ENCODE measurements at regions not wholly inside any gene's neighbourhood (a gene's known extent, or its start where the extent isn't known, plus 50 kb on each side); places are given as distances from the start of the nearest gene placed in this dataset.
"Not testable (repeated sequence)": the region's sequence is repeated elsewhere in the genome, so short reads cannot be mapped to it uniquely, and the experiment has no call there.

DNA sequence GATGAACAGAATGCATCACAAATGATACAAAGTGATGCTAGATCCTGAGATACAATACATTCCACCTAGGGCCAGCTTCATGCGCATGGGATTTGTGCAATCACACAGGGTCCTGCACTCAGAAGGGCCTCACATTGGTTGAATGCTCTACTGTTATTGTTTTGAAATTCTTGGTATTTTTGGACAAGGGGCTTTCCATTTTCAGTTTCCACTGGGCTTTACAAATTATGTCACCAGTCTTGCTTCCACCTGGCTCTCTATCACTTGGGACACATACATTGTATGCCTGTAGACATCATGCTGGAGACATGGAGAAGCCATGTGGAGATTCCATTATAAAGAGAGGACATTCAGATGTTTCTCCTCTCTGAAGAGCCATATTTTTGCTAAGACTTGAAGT, 155.8 kb downstream of the NAA11 start:
- Mint-ChIP-seq H3K4me1 (no peaks in the 10 kb centered on the region), H3K4me3 (no peak overlapping the region), H3K27me3 (ENCODE audit: low read depth, poor library complexity) (peaks cover 5% of the 10 kb centered on the region), H3K36me3 (ENCODE audit: low read depth) (no peaks in the 10 kb centered on the region), H3K9me3 (peaks cover 17% of the 10 kb centered on the region), H3K27ac (no peak overlapping the region)
- TF ChIP-seq, protein P1, sequence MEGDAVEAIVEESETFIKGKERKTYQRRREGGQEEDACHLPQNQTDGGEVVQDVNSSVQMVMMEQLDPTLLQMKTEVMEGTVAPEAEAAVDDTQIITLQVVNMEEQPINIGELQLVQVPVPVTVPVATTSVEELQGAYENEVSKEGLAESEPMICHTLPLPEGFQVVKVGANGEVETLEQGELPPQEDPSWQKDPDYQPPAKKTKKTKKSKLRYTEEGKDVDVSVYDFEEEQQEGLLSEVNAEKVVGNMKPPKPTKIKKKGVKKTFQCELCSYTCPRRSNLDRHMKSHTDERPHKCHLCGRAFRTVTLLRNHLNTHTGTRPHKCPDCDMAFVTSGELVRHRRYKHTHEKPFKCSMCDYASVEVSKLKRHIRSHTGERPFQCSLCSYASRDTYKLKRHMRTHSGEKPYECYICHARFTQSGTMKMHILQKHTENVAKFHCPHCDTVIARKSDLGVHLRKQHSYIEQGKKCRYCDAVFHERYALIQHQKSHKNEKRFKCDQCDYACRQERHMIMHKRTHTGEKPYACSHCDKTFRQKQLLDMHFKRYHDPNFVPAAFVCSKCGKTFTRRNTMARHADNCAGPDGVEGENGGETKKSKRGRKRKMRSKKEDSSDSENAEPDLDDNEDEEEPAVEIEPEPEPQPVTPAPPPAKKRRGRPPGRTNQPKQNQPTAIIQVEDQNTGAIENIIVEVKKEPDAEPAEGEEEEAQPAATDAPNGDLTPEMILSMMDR (IDR thresholded peaks at IDR 0.05) = no peak
- no peak for DNase-seq

DNA sequence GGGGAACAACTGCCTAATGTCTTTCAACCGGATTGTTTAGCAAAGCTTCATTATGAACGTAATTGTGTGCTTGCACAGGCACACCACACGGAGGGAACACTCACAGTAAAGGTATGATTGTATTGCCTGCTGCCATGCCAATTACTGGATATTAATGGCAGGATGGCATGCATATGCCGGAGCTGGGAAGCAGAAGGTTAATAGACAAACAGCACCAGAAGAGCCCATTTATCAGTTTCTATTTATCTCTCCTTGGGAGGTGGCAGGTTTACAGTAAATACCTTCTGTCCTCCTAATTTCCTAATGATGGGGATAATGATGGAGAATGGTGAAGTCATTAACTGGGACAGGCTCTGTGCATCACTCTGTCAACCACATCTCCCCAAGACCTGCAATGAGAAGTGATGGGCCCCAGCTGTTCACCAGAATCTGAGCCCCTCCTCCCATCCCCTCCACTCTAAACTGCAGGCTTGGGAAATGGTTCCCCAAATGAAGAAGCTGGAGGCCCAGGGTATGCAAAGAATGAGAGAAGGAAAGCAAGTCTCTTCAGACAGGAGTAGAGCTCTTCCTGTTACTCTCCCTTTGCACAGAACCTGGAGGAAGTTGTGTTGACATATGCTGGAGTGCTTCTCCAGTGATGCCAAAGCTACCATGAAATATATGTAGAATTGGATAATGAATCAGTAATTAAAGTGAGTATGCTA, 160.8 kb downstream of the NAA11 start:
- H3K4me1 Mint-ChIP-seq = no peaks in the 10 kb centered on the region
- no peak overlapping the region for H3K27ac Mint-ChIP-seq
- H3K9me3 Mint-ChIP-seq = peaks cover 16% of the 10 kb centered on the region
- no peaks in the 10 kb centered on the region for H3K27me3 Mint-ChIP-seq (ENCODE audit: low read depth, poor library complexity)
- TF ChIP-seq, protein P1 (IDR thresholded peaks at IDR 0.05) = no peak
- H3K4me3 Mint-ChIP-seq = no peak overlapping the region
- no peak for DNase-seq
- no peaks in the 10 kb centered on the region for H3K36me3 Mint-ChIP-seq (ENCODE audit: low read depth)

DNA sequence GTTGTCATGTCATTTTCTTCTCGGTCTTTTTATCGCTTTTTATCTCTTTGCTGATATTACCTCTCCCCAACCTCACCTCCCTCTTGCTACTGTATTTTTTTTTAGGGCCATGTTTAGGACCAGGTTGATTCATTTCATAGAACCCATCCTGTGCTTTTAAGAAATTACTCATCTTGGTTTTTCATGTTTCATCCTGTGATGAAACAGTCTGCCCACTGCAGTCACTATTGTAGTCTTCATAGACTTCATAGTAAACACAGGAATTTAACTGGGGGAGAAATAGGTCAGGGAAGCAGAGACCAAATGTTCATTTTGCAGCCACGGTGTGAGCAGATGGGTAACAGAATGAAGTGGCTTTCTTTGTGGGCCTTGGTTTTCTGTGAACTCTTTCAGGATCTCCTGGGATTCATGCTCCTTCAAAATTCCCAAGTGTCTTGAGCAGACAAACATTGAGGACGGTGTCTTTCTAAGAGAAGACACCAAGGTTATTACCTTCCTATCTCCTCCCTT, 161.8 kb downstream of the NAA11 start:
- no peak overlapping the region for H3K4me3 Mint-ChIP-seq
- H3K27me3 Mint-ChIP-seq (ENCODE audit: low read depth, poor library complexity) = no peaks in the 10 kb centered on the region
- no peak for DNase-seq
- H3K36me3 Mint-ChIP-seq (ENCODE audit: low read depth) = no peaks in the 10 kb centered on the region
- no peak overlapping the region for H3K27ac Mint-ChIP-seq
- TF ChIP-seq, protein P1 (IDR thresholded peaks at IDR 0.05) = no peak
- peaks cover 10% of the 10 kb centered on the region for H3K9me3 Mint-ChIP-seq
- H3K4me1 Mint-ChIP-seq = no peaks in the 10 kb centered on the region

DNA sequence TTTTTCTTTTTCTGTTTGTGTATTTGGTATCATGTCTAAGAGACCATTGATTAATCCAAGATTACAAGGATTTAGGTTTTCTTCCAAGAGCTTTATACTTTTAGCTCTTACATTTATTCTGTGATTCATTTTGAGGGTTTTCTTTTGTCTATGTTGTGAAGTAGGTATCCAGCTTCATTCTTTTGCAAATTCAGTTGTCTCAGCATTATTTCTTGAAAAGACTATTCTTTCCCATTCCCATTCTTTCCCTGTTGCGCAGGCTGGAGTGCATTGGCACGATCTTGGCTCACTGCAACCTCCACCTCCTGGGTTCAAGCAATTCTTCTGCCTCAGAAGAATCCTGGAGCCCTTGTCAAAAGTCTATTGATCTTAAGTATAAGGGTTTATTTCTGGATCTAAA, 164.9 kb downstream of the NAA11 start:
- H3K9me3 Mint-ChIP-seq = no peaks in the 10 kb centered on the region
- H3K4me3 Mint-ChIP-seq = no peak overlapping the region
- no peaks in the 10 kb centered on the region for H3K4me1 Mint-ChIP-seq
- TF ChIP-seq, protein P1 (IDR thresholded peaks at IDR 0.05) = no peak
- H3K27me3 Mint-ChIP-seq (ENCODE audit: low read depth, poor library complexity) = no peaks in the 10 kb centered on the region
- no peak overlapping the region for H3K27ac Mint-ChIP-seq
- DNase-seq = no peak
- no peaks in the 10 kb centered on the region for H3K36me3 Mint-ChIP-seq (ENCODE audit: low read depth)

DNA sequence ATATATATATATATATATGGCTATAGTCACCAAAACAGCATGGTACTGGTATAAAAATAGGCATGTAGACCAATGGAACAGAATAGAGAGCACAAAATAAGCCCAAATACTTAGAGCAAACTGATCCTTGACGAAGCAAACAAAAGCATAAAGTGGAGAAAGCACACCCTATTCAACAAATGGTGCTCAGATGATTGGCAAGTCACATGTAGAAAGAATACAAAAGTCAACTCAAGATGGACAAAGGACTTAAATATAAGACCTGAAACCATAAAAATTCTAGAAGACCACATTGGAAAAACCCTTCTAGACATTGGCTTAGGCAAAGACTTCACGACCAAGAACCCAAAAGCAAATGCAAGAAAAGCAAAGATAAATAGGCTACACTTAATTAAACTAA, 167.2 kb downstream of the NAA11 start:
- H3K27me3 Mint-ChIP-seq (ENCODE audit: low read depth, poor library complexity); H3K4me1 Mint-ChIP-seq; H3K9me3 Mint-ChIP-seq; H3K36me3 Mint-ChIP-seq (ENCODE audit: low read depth); DNase-seq; H3K27ac Mint-ChIP-seq; H3K4me3 Mint-ChIP-seq: not testable (repeated sequence)

DNA sequence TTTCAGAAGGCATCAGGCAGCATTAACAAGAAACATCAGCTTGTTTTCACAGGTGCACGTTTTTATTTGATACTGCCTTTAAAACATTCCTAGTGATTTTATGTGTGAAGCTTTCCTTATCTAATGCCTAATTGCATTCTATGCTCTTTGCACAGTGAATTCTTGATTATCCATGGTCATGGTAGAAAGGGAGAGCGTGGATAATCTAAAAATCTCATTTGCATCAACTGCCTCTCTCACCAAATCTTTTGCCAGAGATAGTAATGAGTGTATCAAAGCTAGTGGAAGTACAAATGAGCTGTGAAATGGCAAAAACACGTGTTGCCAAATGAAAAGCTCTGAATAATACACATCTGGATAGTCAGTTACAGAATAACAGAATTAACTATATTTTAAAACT, 170.5 kb downstream of the NAA11 start:
- TF ChIP-seq, protein P1 (IDR thresholded peaks at IDR 0.05) = no peak
- Mint-ChIP-seq H3K4me1 (no peaks in the 10 kb centered on the region), H3K27ac (no peak overlapping the region), H3K9me3 (no peaks in the 10 kb centered on the region), H3K36me3 (ENCODE audit: low read depth) (no peaks in the 10 kb centered on the region), H3K27me3 (ENCODE audit: low read depth, poor library complexity) (no peaks in the 10 kb centered on the region), H3K4me3 (no peak overlapping the region)
- no peak for DNase-seq
